HCT116 (cell line): ENCODE measurements at regions not wholly inside any gene's neighbourhood (a gene's known extent, or its start where the extent isn't known, plus 50 kb on each side); places are given as distances from the start of the nearest gene placed in this dataset.

Experiments
- ATF3 ChIP-seq: IDR thresholded peaks from 2 replicates; pipeline ENCODE4 v1.6.1; 2012
- POLR2A ChIP-seq: IDR thresholded peaks from 2 replicates; pipeline ENCODE4 v1.7.0; 2011; ENCODE audit warnings: borderline replicate concordance; ENCODE audit not compliant: insufficient read depth, insufficient read length; ENCODE audit errors: extremely low read depth
- REST ChIP-seq: IDR thresholded peaks from 2 replicates; pipeline ENCODE4 v1.6.1; 2012; ENCODE audit warnings: low read depth

GRCh38 chr15:96695426-96695825 is 364.9 kb downstream of the NR2F2 start:
- TF ChIP-seq REST (no peak), POLR2A (no peak), ATF3 (no peak)
